NB4 (cell line): ENCODE measurements at regions not wholly inside any gene's neighbourhood (a gene's known extent, or its start where the extent isn't known, plus 50 kb on each side); places are given as distances from the start of the nearest gene placed in this dataset.

ENCODE experiments used
- MYC ChIP-seq: IDR thresholded peaks from 2 replicates; pipeline ENCODE4 v1.6.1; 2011; ENCODE audit warnings: low read depth, low read length
- POLR2A ChIP-seq: IDR thresholded peaks from 2 replicates; pipeline ENCODE4 v1.6.1; 2011; ENCODE audit warnings: mild to moderate bottlenecking; ENCODE audit not compliant: insufficient read length; ENCODE audit errors: extremely low read depth
- TF ChIP-seq, protein P1 (sequence below): IDR thresholded peaks from one replicate; pipeline ENCODE4 v1.5.1; 2012; ENCODE audit warnings: low read depth, low read length

DNA sequence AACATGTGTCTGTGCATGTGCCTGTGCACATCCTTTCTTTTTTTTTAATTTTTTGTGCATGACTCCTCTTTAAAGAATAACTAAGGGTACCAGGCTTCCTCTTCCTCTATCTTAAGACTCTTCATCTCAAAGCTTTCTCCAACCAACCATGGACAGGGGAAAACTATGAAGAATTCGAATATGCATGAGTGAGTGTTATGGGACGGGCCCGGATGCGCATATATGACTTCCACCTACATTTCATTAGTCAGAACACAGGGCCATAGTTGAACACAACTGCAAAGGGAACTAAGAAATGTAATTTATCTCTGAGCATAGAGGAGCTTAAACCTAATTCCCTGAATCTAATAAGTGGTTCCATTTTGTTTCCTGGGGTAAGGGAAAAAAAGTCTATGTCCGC, 270.3 kb upstream of the SORCS1 start:
- TF ChIP-seq, protein P1, sequence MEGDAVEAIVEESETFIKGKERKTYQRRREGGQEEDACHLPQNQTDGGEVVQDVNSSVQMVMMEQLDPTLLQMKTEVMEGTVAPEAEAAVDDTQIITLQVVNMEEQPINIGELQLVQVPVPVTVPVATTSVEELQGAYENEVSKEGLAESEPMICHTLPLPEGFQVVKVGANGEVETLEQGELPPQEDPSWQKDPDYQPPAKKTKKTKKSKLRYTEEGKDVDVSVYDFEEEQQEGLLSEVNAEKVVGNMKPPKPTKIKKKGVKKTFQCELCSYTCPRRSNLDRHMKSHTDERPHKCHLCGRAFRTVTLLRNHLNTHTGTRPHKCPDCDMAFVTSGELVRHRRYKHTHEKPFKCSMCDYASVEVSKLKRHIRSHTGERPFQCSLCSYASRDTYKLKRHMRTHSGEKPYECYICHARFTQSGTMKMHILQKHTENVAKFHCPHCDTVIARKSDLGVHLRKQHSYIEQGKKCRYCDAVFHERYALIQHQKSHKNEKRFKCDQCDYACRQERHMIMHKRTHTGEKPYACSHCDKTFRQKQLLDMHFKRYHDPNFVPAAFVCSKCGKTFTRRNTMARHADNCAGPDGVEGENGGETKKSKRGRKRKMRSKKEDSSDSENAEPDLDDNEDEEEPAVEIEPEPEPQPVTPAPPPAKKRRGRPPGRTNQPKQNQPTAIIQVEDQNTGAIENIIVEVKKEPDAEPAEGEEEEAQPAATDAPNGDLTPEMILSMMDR, result no peak
- TF ChIP-seq POLR2A (no peak), MYC (no peak)
